ENCODE measurements at regions not wholly inside any gene's neighbourhood (a gene's known extent, or its start where the extent isn't known, plus 50 kb on each side); places are given as distances from the start of the nearest gene placed in this dataset.
"Not testable (repeated sequence)": the region's sequence is repeated elsewhere in the genome, so short reads cannot be mapped to it uniquely, and the experiment has no call there.

- FAIRE-seq: no peak
Measured at GRCh38 chr4:146072376-146072775, 103.1 kb upstream of the LSM6 start.

GRCh38 chr4:146071390-146071789 is 104.1 kb upstream of the LSM6 start:
- no peak for FAIRE-seq

- FAIRE-seq: no peak
Measured at GRCh38 chr4:146063143-146063542, 112.4 kb upstream of the LSM6 start.

GRCh38 chr4:146062340-146062739 is 113.2 kb upstream of the LSM6 start:
- no peak for FAIRE-seq

GRCh38 chr4:146061610-146062334 is 113.7 kb upstream of the LSM6 start:
- no peak for FAIRE-seq

GRCh38 chr4:146059865-146060264 is 115.7 kb upstream of the LSM6 start:
- no peak for FAIRE-seq

- no peak for FAIRE-seq
Measured at GRCh38 chr4:146059151-146059550, 116.4 kb upstream of the LSM6 start.

GRCh38 chr4:146058531-146058930 is 117.0 kb upstream of the LSM6 start:
- FAIRE-seq: no peak

GRCh38 chr4:146054676-146055075 is 116.1 kb upstream of the ZNF827 start:
- no peak for FAIRE-seq

- FAIRE-seq: no peak
Measured at GRCh38 chr4:146053891-146054290, 115.3 kb upstream of the ZNF827 start.

GRCh38 chr4:146051728-146052391 is 113.2 kb upstream of the ZNF827 start:
- no peak for FAIRE-seq

- no peak for FAIRE-seq
Measured at GRCh38 chr4:146051223-146051622, 112.6 kb upstream of the ZNF827 start.

- no peak for FAIRE-seq
Measured at GRCh38 chr4:146049802-146050201, 111.2 kb upstream of the ZNF827 start.

GRCh38 chr4:146047768-146048167 is 109.1 kb upstream of the ZNF827 start:
- FAIRE-seq: not testable (repeated sequence)

GRCh38 chr4:146041139-146042004 is 102.7 kb upstream of the ZNF827 start:
- no peak for FAIRE-seq

- FAIRE-seq: no peak
Measured at GRCh38 chr4:146040623-146041022, 102.0 kb upstream of the ZNF827 start.

GRCh38 chr4:146033149-146033548 is 94.5 kb upstream of the ZNF827 start:
- FAIRE-seq: no peak

- no peak for FAIRE-seq
Measured at GRCh38 chr4:146032234-146032860, 93.7 kb upstream of the ZNF827 start.

GRCh38 chr4:146029939-146030710 is 91.5 kb upstream of the ZNF827 start:
- FAIRE-seq: no peak

GRCh38 chr4:146029147-146029546 is 90.5 kb upstream of the ZNF827 start:
- no peak for FAIRE-seq

GRCh38 chr4:146027761-146028160 is 89.1 kb upstream of the ZNF827 start:
- no peak for FAIRE-seq

- FAIRE-seq: no peak
Measured at GRCh38 chr4:146023334-146023967, 84.8 kb upstream of the ZNF827 start.

All from G401.6 (cell line).